ENCODE measurements at regions not wholly inside any gene's neighbourhood (a gene's known extent, or its start where the extent isn't known, plus 50 kb on each side); places are given as distances from the start of the nearest gene placed in this dataset.

- no peak overlapping the region for H3K27ac ChIP-seq (ENCODE audit: low read depth, low read length)
Observed at GRCh38 chr7:36032361-36032818, 120.7 kb upstream of the EEPD1 start.

DNA sequence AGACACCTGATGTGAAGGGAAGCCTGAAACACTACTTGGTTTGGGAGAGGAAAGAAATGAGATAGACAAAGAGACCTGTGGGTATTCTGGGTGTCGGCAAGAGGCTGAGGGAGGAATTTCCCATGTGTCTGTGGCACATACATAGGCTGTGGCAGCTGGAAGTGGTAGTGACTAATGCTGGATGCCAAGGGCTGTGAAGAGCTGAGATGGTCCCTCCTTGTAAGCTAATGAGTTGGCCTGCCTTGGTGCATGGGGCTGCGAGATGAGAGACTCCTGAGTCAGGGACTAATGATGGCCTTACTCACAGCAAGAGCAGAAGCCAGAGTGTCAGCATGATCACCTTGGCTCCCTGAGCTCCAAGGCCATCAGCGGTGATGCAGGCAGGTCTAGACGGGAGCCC is 119.0 kb upstream of the EEPD1 start:
- Histone ChIP-seq H3K4me2 (ENCODE audit: low read depth, low read length, poor library complexity, severe bottlenecking) (no peak overlapping the region), H3K27ac (ENCODE audit: low read depth, low read length) (no peak overlapping the region), H3K27me3 (ENCODE audit: low read length) (no peaks in the 10 kb centered on the region), H3K9me3 (ENCODE audit: insufficient read depth, low read length) (no peaks in the 10 kb centered on the region), H3F3A (ENCODE audit: insufficient read depth) (no peaks in the 10 kb centered on the region), H3K79me2 (ENCODE audit: insufficient read depth, low read length) (no peaks in the 10 kb centered on the region), H3K4me3 (ENCODE audit: insufficient read depth, low read length, poor library complexity, severe bottlenecking) (no peak overlapping the region), H3K9ac (ENCODE audit: low read length) (no peak overlapping the region), H3K36me3 (ENCODE audit: low read length) (no peaks in the 10 kb centered on the region), H3K9me2 (replicated peaks; ENCODE audit: insufficient read depth, low read length) (no peaks in the 10 kb centered on the region), H4K20me1 (ENCODE audit: low read depth, low read length) (no peaks in the 10 kb centered on the region), H2AFZ (ENCODE audit: low read depth, low read length, severe bottlenecking) (no peak overlapping the region)
- TF ChIP-seq, protein P1, sequence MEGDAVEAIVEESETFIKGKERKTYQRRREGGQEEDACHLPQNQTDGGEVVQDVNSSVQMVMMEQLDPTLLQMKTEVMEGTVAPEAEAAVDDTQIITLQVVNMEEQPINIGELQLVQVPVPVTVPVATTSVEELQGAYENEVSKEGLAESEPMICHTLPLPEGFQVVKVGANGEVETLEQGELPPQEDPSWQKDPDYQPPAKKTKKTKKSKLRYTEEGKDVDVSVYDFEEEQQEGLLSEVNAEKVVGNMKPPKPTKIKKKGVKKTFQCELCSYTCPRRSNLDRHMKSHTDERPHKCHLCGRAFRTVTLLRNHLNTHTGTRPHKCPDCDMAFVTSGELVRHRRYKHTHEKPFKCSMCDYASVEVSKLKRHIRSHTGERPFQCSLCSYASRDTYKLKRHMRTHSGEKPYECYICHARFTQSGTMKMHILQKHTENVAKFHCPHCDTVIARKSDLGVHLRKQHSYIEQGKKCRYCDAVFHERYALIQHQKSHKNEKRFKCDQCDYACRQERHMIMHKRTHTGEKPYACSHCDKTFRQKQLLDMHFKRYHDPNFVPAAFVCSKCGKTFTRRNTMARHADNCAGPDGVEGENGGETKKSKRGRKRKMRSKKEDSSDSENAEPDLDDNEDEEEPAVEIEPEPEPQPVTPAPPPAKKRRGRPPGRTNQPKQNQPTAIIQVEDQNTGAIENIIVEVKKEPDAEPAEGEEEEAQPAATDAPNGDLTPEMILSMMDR (IDR thresholded peaks at IDR 0.05; ENCODE audit: insufficient read depth, low read length, poor library complexity, severe bottlenecking): no peak
- no peak for TF ChIP-seq EZH2phosphoT487 (conservative IDR thresholded peaks at IDR 0.05; ENCODE audit: low read length)

More at GRCh38 chr7:36032361-36032818, 120.7 kb upstream of the EEPD1 start:
- TF ChIP-seq EZH2phosphoT487 (conservative IDR thresholded peaks at IDR 0.05; ENCODE audit: low read length): no peak
- TF ChIP-seq, protein P1 (IDR thresholded peaks at IDR 0.05; ENCODE audit: insufficient read depth, low read length, poor library complexity, severe bottlenecking): no peak
- H4K20me1 ChIP-seq (ENCODE audit: low read depth, low read length): no peaks in the 10 kb centered on the region
- no peaks in the 10 kb centered on the region for H3K79me2 ChIP-seq (ENCODE audit: insufficient read depth, low read length)
- H3K9me3 ChIP-seq (ENCODE audit: insufficient read depth, low read length): no peaks in the 10 kb centered on the region
- H3K9ac ChIP-seq (ENCODE audit: low read length): no peak overlapping the region
- no peaks in the 10 kb centered on the region for H3F3A ChIP-seq (ENCODE audit: insufficient read depth)
- no peaks in the 10 kb centered on the region for H3K9me2 ChIP-seq (replicated peaks; ENCODE audit: insufficient read depth, low read length)
- H3K27me3 ChIP-seq (ENCODE audit: low read length): no peaks in the 10 kb centered on the region
- H3K36me3 ChIP-seq (ENCODE audit: low read length): no peaks in the 10 kb centered on the region
- H3K4me3 ChIP-seq (ENCODE audit: insufficient read depth, low read length, poor library complexity, severe bottlenecking): no peak overlapping the region
- H2AFZ ChIP-seq (ENCODE audit: low read depth, low read length, severe bottlenecking): no peak overlapping the region
- H3K4me2 ChIP-seq (ENCODE audit: low read depth, low read length, poor library complexity, severe bottlenecking): no peak overlapping the region

DNA sequence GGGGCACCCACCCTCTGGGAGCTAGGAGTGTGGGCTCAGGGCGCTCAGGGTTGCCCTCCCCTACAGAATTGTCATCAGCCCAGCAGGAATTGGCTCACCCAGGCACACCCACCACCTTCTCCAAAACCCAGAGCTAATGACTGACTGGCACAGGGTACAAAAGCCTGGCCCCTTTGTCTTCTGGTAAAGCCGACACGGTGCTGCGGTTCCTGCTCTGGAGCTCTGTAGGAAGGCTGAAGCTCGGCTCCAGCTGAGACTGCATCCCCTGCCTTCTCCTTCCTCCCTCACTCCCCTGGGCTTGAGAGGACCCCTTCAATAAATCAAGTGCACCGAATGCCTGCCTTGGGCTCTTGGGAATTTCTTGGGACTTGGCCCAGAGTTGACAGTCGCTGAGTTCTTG is 117.9 kb upstream of the EEPD1 start:
- H3K4me2 ChIP-seq (ENCODE audit: low read depth, low read length, poor library complexity, severe bottlenecking): no peak overlapping the region

More for the DNA sequence above, 117.9 kb upstream of the EEPD1 start:
- no peaks in the 10 kb centered on the region for H3K9me2 ChIP-seq (replicated peaks; ENCODE audit: insufficient read depth, low read length)
- H3K27me3 ChIP-seq (ENCODE audit: low read length): no peaks in the 10 kb centered on the region
- H3K9me3 ChIP-seq (ENCODE audit: insufficient read depth, low read length): no peaks in the 10 kb centered on the region
- H4K20me1 ChIP-seq (ENCODE audit: low read depth, low read length): no peaks in the 10 kb centered on the region
- H3K9ac ChIP-seq (ENCODE audit: low read length): no peak overlapping the region
- no peaks in the 10 kb centered on the region for H3F3A ChIP-seq (ENCODE audit: insufficient read depth)
- no peak for TF ChIP-seq EZH2phosphoT487 (conservative IDR thresholded peaks at IDR 0.05; ENCODE audit: low read length)
- TF ChIP-seq, protein P1 (IDR thresholded peaks at IDR 0.05; ENCODE audit: insufficient read depth, low read length, poor library complexity, severe bottlenecking): no peak
- no peaks in the 10 kb centered on the region for H3K36me3 ChIP-seq (ENCODE audit: low read length)
- H3K4me3 ChIP-seq (ENCODE audit: insufficient read depth, low read length, poor library complexity, severe bottlenecking): no peak overlapping the region
- no peaks in the 10 kb centered on the region for H3K79me2 ChIP-seq (ENCODE audit: insufficient read depth, low read length)
- H2AFZ ChIP-seq (ENCODE audit: low read depth, low read length, severe bottlenecking): no peak overlapping the region
- no peak overlapping the region for H3K27ac ChIP-seq (ENCODE audit: low read depth, low read length)

Measured in SU-DHL-6 (cell line).